IPS-11a (cell line): ENCODE measurements at regions not wholly inside any gene's neighbourhood (a gene's known extent, or its start where the extent isn't known, plus 50 kb on each side); places are given as distances from the start of the nearest gene placed in this dataset.

Experiments
- H3K4me3 ChIP-seq: one replicate; pipeline ENCODE4 v1.5.1; 2013; ENCODE audit warnings: low read depth, low read length, control low read depth

GRCh38 chr6:105991561-105992314 is 94.4 kb upstream of the PRDM1 start:
- peak overlapping the region; percentile 67 for H3K4me3 ChIP-seq

- no peak overlapping the region for H3K4me3 ChIP-seq
Measured at GRCh38 chr6:105990151-105990550, 96.0 kb upstream of the PRDM1 start.

GRCh38 chr6:105988812-105989577 is 97.1 kb upstream of the PRDM1 start:
- no peak overlapping the region for H3K4me3 ChIP-seq

GRCh38 chr6:105988321-105988720 is 97.8 kb upstream of the PRDM1 start:
- no peak overlapping the region for H3K4me3 ChIP-seq

GRCh38 chr6:105987516-105987915 is 98.6 kb upstream of the PRDM1 start:
- H3K4me3 ChIP-seq: no peak overlapping the region

- H3K4me3 ChIP-seq: no peak overlapping the region
Measured at GRCh38 chr6:105986998-105987397, 99.1 kb upstream of the PRDM1 start.

GRCh38 chr6:105985816-105986632 is 100.1 kb upstream of the PRDM1 start:
- peak overlapping the region; percentile 39 for H3K4me3 ChIP-seq

GRCh38 chr6:105985098-105985815 is 100.9 kb upstream of the PRDM1 start:
- H3K4me3 ChIP-seq: no peak overlapping the region

- no peak overlapping the region for H3K4me3 ChIP-seq
Measured at GRCh38 chr6:105983763-105984162, 102.4 kb upstream of the PRDM1 start.

- no peak overlapping the region for H3K4me3 ChIP-seq
Measured at GRCh38 chr6:105982761-105983540, 103.2 kb upstream of the PRDM1 start.

GRCh38 chr6:105981888-105982358 is 104.2 kb upstream of the PRDM1 start:
- H3K4me3 ChIP-seq: peak overlapping the region; percentile 13

- H3K4me3 ChIP-seq: peak overlapping the region; percentile 13
Measured at GRCh38 chr6:105981002-105981887, 104.9 kb upstream of the PRDM1 start.

- H3K4me3 ChIP-seq: no peak overlapping the region
Measured at GRCh38 chr6:105978974-105979373, 107.2 kb upstream of the PRDM1 start.

GRCh38 chr6:105977934-105978504 is 108.1 kb upstream of the PRDM1 start:
- no peak overlapping the region for H3K4me3 ChIP-seq

- H3K4me3 ChIP-seq: no peak overlapping the region
Measured at GRCh38 chr6:105974986-105975385, 111.2 kb upstream of the PRDM1 start.

GRCh38 chr6:105972440-105972839 is 113.7 kb upstream of the PRDM1 start:
- no peak overlapping the region for H3K4me3 ChIP-seq

GRCh38 chr6:105968603-105969333 is 117.4 kb upstream of the PRDM1 start:
- no peak overlapping the region for H3K4me3 ChIP-seq
